ENCODE measurements at regions not wholly inside any gene's neighbourhood (a gene's known extent, or its start where the extent isn't known, plus 50 kb on each side); places are given as distances from the start of the nearest gene placed in this dataset.

GRCh38 chr3:147713234-147714133, 304.3 kb downstream of the ZIC1 start:
- no peaks in the 10 kb centered on the region for H3K9me3 ChIP-seq (ENCODE audit: control insufficient read depth, low read depth, low read length)
- no peaks in the 10 kb centered on the region for H3K79me2 ChIP-seq (ENCODE audit: control insufficient read depth, insufficient read depth, low read length)
- H3K36me3 ChIP-seq (ENCODE audit: control insufficient read depth in 2 of 2, extremely low read depth in 1 of 2, insufficient read depth in 2 of 2, low read length in 2 of 2) = no peaks in the 10 kb centered on the region
- dilution Hi-C loops (cut with MboI; ENCODE audit: extremely low pct_ligation_motif_present, low sequenced_read_pairs) = no loop called here
- no peak overlapping the region for H3K9ac ChIP-seq (ENCODE audit: control insufficient read depth, extremely low read depth, insufficient read depth, low read length)
- no peak overlapping the region for H3K4me3 ChIP-seq (ENCODE audit: control insufficient read depth in 2 of 3, extremely low read depth in 1 of 3, insufficient read depth in 2 of 3, low read depth in 1 of 3, low read length in 3 of 3)
- no peaks in the 10 kb centered on the region for H4K20me1 ChIP-seq (ENCODE audit: control insufficient read depth, extremely low read depth, insufficient read depth, low read length)
- H3K27me3 ChIP-seq (ENCODE audit: control insufficient read depth, extremely low read depth, insufficient read depth, low read length) = no peaks in the 10 kb centered on the region
- FAIRE-seq (no peak), DNase-seq (ENCODE audit: low read depth, low spot score) (no peak)
- no peak for TF ChIP-seq EZH2 (IDR thresholded peaks at IDR 0.05; ENCODE audit: low read length)
- TF ChIP-seq, protein P1, sequence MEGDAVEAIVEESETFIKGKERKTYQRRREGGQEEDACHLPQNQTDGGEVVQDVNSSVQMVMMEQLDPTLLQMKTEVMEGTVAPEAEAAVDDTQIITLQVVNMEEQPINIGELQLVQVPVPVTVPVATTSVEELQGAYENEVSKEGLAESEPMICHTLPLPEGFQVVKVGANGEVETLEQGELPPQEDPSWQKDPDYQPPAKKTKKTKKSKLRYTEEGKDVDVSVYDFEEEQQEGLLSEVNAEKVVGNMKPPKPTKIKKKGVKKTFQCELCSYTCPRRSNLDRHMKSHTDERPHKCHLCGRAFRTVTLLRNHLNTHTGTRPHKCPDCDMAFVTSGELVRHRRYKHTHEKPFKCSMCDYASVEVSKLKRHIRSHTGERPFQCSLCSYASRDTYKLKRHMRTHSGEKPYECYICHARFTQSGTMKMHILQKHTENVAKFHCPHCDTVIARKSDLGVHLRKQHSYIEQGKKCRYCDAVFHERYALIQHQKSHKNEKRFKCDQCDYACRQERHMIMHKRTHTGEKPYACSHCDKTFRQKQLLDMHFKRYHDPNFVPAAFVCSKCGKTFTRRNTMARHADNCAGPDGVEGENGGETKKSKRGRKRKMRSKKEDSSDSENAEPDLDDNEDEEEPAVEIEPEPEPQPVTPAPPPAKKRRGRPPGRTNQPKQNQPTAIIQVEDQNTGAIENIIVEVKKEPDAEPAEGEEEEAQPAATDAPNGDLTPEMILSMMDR (optimal IDR thresholded peaks at IDR 0.05 in 1 of 3, IDR thresholded peaks at IDR 0.05 in 1 of 3, conservative IDR thresholded peaks at IDR 0.05 in 1 of 3; ENCODE audit: extremely low read depth in 1 of 3, insufficient read depth in 2 of 3, low read length in 3 of 3) = no peak
- no peak overlapping the region for H3K27ac ChIP-seq (ENCODE audit: control insufficient read depth, insufficient read depth, low read length)
- H3K4me1 ChIP-seq (ENCODE audit: control insufficient read depth, extremely low read depth, insufficient read depth, low read length) = no peaks in the 10 kb centered on the region
- no peak overlapping the region for H2AFZ ChIP-seq (ENCODE audit: control insufficient read depth, low read length)
- H3K9me1 ChIP-seq (ENCODE audit: control insufficient read depth, extremely low read depth, insufficient read depth, low read length) = no peaks in the 10 kb centered on the region
- no peak overlapping the region for H3K4me2 ChIP-seq (ENCODE audit: control insufficient read depth, extremely low read depth, insufficient read depth, low read depth, low read length)

- no peak overlapping the region for H3K4me3 ChIP-seq (ENCODE audit: control insufficient read depth in 2 of 3, extremely low read depth in 1 of 3, insufficient read depth in 2 of 3, low read depth in 1 of 3, low read length in 3 of 3)
- H3K27ac ChIP-seq (ENCODE audit: control insufficient read depth, insufficient read depth, low read length) = no peak overlapping the region
- H3K79me2 ChIP-seq (ENCODE audit: control insufficient read depth, insufficient read depth, low read length) = no peaks in the 10 kb centered on the region
- no peaks in the 10 kb centered on the region for H3K4me1 ChIP-seq (ENCODE audit: control insufficient read depth, extremely low read depth, insufficient read depth, low read length)
- dilution Hi-C loops (cut with MboI; ENCODE audit: extremely low pct_ligation_motif_present, low sequenced_read_pairs) = no loop called here
- H3K4me2 ChIP-seq (ENCODE audit: control insufficient read depth, extremely low read depth, insufficient read depth, low read depth, low read length) = no peak overlapping the region
- no peaks in the 10 kb centered on the region for H3K27me3 ChIP-seq (ENCODE audit: control insufficient read depth, extremely low read depth, insufficient read depth, low read length)
- TF ChIP-seq EZH2 (IDR thresholded peaks at IDR 0.05; ENCODE audit: low read length) = no peak
- TF ChIP-seq, protein P1 (optimal IDR thresholded peaks at IDR 0.05 in 1 of 3, IDR thresholded peaks at IDR 0.05 in 1 of 3, conservative IDR thresholded peaks at IDR 0.05 in 1 of 3; ENCODE audit: extremely low read depth in 1 of 3, insufficient read depth in 2 of 3, low read length in 3 of 3) = no peak
- H4K20me1 ChIP-seq (ENCODE audit: control insufficient read depth, extremely low read depth, insufficient read depth, low read length) = no peaks in the 10 kb centered on the region
- DNase-seq (ENCODE audit: low read depth, low spot score) (no peak), FAIRE-seq (no peak)
- H2AFZ ChIP-seq (ENCODE audit: control insufficient read depth, low read length) = no peak overlapping the region
- H3K9me3 ChIP-seq (ENCODE audit: control insufficient read depth, low read depth, low read length) = no peaks in the 10 kb centered on the region
- no peaks in the 10 kb centered on the region for H3K36me3 ChIP-seq (ENCODE audit: control insufficient read depth in 2 of 2, extremely low read depth in 1 of 2, insufficient read depth in 2 of 2, low read length in 2 of 2)
- H3K9ac ChIP-seq (ENCODE audit: control insufficient read depth, extremely low read depth, insufficient read depth, low read length) = no peak overlapping the region
- no peaks in the 10 kb centered on the region for H3K9me1 ChIP-seq (ENCODE audit: control insufficient read depth, extremely low read depth, insufficient read depth, low read length)
Measured at GRCh38 chr3:147729641-147730040, 320.5 kb downstream of the ZIC1 start.

Measured in keratinocyte (primary cell).